Midbrain (tissue), 1 donor: ENCODE measurements at regions not wholly inside any gene's neighbourhood (a gene's known extent, or its start where the extent isn't known, plus 50 kb on each side); places are given as distances from the start of the nearest gene placed in this dataset.
A peak's percentile ranks its signal among the peaks of the same experiment; 100 is the strongest.

Experiments
- DNase-seq: peaks from one replicate; lab custom pipeline; 2025; lab: John Stamatoyannopoulos, UW

DNA sequence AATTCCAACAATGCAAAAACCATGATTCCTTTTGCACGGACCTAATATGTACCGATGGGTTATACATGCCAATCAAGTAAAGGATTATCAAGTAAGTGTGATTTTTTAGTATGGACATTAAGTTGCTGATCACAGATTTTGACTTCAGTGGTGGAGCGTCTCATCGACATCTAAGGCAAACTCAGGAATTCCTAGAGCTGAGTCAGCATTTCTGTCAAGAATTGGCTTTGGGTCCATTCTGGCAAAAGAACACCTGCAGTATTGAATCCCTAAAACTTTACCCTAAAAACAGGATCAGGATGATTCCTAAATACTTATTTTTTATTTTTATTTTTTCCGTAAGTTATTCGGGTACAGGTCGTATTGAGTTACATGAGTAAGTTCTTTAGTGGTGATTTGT lies 83.6 kb downstream of the HPGD start:
- DNase-seq = no peak

DNA sequence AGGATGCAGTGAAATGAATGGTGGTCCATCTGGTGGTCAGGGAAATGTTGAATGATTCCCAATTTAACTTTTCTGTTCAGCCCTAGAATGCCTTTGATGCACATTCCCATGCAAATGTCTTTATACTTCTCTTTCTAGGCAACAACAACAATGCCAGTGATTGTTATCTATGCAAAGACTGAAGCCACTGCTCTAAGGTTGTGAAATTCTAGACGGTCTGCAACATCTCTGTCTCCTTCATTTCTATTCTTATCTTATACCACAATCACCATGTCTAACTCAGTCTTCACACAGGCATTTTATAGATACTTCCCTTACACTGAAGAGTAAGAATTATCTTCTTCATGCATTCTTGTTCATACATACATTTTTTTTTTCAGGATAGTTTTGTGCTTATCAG lies 84.5 kb downstream of the HPGD start:
- no peak for DNase-seq

DNA sequence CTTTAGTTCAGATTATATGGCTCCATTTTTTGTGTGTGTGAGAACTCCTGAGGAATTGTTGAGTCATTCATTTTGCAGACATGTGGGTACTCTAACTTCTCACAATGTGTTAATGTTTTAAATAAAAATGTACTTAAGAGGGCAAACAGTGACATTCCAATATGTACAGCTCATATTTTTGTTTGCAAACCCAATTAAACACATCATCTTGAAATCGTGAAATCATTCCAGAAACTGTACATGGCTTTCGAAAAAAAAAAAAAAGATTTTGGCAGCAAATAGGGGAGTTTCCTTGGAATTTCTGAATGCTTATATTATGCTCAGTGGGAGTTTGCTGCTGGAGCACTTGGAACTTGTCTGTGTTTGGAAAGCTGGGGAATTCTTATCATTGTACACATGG lies 85.0 kb downstream of the HPGD start:
- no peak for DNase-seq

DNA sequence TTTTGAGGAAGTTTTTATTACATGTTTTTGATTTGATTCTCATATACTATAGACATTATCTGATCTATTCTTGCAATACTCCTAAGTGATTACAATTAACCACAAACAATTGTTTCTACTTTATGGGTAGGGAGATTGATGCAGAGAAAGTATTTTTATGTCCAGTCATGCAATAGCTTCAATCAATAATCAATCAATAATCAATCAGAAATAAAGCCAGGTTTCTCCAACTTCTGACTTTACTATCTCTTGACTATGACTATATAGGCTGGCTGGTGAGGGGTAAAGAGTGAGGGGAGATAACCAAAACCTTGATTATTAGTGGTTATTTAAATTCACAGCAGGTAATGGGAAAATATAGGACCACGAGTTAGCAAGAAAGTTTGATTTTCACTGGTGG lies 85.9 kb downstream of the HPGD start:
- DNase-seq = no peak

DNA sequence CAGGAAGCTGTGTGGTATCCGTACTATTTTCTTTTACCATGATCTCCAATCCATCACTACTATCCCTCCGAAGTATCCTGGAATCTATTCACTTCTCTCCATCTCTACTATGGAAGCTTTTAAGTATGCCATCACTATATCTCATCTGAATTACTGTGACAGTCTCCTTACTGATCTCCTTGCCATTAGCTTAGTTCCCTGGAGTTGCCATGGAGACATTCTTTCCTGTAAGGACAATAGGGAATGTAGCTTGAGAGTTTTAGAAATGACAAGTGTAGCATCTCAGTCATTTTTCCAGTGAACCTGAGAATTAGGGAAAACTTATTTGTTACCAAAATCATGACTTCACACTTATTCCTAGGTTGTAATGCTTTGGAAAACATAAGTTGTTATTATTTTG lies 86.3 kb downstream of the HPGD start:
- DNase-seq = no peak

DNA sequence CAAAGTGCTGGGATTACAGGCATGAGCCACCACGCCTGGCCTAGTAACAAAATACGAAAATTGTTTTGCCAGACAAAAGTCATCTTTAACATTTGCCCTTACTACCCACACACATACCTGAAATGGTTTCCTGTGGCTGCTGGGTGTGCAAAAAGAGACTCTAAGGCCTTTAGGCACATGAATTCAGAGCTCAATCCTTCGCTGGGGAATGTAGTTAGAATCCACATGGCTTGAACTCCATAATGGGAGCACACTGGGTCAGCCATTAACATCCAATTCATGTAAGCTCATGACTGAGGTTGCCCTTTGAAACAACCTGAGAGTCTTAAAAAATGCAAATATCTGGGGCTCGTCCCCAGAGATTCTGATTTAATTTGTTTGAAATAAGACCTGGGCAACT lies 87.8 kb downstream of the HPGD start:
- no peak for DNase-seq

DNA sequence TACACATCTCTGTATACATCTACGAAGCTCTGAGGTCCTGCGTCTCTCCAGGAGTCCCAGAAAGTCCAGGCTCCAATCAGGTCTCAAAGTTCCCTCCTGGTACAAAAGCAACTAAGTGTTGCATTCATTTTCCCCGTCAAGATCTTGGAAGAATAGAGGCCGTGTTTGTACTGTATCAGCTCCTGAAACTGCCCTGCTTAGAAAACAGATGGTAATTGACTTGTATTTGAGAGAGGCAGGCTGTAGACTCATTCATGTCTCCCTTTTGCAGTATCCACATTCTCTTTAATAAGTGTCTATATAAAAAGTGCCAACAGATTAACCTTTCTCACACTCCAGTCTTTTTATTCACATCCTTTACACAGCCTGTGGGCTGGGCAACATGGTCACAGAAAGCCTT lies 91.7 kb downstream of the HPGD start:
- no peak for DNase-seq

DNA sequence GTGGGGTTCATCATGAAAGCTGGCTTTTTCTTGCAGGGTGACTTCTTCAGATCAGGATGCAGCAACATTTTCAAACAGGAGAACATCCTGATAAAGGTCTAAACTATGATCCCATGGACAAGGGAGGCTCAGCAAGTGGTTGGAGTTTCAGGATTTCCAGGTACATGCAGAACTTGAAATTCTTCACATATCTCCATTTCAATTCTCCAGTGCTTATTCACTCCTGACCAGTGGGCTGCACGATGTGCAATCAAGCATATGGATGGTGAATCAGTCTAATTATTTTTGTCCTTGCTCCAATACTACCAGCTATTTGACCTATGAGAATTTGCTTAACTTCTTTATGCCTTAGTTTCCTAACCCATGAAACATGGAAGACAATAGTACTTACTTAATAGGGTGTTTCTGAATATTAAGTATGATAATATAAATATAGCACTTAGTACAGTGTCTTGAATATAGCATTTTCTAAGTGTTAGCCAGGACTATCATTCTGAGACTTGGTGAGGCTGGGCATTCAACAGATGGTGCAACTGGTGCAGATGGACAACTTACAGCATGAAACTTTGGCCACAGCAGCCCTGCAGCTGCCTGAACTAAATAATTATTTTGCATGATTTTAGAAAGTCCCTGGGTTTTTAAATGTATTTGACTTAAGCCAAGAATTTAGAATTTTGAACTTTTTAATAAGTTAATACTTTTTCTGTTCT lies 92.4 kb downstream of the HPGD start:
- no peak for DNase-seq

DNA sequence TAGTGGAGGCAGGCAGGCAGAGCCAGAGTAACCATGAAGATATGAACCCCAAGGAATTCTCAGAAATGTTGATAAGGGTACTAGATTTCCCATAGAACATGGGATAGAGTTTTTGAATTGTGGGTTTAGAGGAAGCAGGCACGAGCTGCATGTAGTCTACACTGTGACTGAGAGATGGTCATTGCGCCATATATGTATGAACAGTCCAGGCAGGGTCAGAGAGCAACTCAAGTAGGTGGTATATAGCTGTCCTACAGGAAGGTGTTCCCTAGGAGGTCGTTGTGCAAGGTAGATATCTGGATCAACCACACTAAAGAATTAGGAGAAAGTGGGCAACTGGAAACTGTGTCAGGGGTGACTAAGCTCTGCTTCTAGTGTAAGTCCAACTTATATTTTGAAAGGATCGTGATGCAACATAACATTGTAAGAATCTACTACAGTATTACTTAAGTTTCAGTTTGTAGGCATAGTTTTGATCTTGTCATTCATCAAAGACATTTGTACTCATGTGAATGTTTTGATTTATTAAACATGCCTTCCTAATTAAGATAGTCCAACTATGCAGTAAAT lies 94.6 kb downstream of the HPGD start:
- DNase-seq = no peak

DNA sequence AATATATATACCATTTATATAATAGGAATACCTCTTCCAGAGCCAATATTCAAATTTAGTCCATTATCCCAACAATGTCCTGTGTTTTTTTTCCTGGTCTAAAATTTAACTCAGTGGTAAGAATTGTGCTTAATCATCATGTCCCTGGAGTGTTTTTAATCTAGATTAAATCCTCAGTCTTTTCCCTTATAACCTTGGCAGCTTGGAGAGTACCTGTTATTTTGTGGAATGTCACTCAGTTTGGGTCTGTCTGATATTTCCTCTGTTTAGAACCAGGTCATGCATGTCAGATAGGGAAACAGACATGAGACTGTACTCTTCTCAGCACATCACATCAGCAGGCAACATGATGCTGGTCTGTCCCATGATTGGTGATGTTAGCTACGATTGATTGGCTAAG lies 96.6 kb downstream of the HPGD start:
- no peak for DNase-seq

DNA sequence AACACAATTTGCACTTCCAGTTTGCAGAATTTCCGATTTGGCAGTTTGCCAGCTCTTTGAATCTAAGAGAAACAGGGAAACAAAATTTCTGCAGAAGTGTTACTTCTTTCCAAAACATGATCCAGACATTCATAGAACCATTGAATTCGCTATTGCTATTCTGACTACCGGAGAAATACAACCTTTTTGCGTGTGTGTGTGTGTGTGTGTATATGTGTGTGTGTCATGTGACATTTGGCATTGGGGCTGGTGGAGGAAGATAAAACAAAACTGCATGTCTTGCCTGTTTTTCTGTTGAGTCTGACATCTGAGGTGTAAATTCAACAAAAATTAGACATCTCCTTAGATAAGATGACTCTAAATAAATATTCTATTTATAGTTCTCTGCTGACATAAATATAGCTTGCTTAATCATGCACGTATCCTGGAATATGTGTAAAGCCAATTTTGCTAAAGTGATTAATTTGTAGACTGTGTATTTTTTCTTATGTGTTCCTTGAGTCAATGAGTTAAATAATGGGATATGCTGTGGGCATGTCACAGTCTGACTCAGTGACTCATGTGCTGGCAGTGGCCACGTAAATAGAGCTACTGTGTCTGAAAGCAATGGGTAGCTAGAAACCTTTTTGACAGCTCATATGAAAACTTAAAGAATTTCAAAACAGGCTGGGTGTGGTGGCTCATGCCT lies 98.9 kb downstream of the HPGD start:
- DNase-seq = peak; percentile 2

DNA sequence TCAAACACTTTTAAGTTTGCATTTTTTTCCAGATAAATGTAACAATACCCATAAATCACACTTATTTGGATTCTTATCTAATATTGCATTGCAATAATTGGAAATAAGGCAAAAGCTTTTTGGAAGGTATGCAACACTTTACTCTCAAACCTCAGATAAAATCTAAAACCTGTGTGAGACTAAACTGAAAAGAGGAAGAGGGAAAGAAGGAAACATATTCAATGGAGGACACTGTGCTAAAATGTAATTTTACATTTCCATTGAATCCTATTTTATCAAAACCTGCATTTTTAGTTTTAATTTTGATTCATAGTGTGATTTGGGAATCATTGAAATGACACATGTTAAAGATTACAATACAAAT lies 99.4 kb downstream of the HPGD start:
- DNase-seq = no peak

DNA sequence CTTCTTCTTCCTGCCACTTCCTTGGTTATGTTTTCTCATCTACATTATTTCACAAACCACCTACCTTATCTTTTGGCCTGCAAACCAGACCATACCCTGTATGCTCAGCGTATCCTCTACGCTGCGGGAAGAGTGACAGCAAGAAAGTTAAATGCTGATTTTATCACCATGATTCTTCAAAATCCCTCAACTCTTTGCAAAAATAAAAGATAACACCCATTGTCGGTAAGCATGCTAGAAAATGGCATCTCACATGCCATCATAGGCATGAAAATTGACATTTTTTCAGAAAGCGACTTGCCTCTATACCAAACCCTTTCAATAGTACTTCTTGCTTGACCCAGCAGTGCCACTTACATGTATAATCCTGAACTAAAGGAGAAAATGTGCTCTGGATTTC lies 102.0 kb downstream of the HPGD start:
- no peak for DNase-seq

DNA sequence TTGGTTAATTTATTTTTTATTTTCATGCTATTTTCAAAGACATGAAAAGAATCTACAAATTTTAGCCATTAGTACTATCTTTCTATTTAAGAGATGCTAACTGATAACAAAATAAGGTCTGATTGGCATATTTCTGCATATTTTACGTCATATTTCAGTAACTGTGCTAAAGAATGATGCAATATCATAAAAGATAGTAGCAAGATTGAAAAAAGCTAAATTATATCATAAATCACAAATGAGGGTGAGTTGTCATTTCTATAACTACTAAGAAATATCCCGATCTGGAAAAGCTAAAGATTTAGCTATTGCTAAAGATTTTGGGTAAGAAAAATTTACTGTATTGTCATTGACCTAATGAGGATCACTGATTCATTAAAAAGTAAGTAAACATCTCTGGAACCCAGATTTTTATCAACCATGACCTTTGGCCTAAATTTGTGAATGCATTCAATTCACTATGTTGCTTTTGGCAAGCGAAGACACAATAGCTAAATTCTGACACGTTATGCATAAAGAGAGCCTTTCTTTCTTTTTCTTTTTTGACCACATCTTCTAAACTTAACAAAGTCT lies 103.6 kb downstream of the HPGD start:
- DNase-seq = no peak

DNA sequence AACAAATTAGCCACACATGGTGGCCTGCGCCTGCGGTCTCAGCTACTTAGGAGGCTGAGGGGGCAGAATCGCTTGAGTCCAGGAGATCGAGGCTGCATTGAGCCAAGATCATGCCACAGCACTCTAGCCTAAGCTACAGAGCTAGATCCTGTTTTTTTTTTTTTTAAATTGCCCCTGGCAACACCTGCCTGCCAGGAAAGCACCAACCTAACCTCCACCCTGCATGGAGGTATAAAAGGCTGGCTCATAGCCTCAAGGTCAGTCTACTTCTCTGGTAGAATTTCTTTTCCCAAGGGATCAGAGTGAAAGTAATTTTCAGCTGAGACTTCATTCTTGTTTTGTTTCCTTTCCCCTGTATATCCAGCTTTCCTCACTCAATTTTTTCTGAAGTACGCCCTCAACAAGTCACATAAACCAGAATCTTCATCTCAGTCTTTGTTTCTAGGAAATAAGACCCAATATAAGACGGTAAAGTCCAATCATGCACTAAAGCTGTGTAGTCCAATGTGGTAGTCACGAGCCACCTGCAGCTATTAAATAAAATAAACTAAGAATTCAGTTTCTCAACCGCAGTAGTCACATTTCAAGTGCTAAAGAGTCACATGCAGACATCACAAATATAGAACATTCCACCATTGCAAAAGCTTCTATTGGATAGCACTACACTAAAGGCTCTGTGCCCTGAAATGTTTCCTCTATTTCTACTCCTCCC lies 113.3 kb downstream of the HPGD start:
- no peak for DNase-seq

DNA sequence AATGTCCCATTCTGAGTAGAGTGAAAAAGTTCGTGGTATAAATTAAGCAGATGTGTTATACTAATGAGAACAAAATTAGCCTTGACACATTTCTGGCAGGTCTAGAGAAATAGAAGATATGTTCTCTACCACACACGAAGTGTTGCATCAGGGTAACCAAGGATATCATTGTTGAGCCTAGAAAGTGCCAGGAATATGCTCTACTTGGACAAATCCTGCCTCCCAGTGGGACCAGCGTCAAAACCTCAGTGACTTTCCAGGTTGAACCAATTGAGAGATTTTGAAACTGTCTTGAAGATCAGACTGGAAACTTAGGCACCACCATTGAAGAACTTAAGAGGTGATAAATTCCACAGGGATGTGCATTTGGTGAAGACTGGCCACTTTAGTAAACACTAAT lies 115.9 kb downstream of the HPGD start:
- DNase-seq = no peak

DNA sequence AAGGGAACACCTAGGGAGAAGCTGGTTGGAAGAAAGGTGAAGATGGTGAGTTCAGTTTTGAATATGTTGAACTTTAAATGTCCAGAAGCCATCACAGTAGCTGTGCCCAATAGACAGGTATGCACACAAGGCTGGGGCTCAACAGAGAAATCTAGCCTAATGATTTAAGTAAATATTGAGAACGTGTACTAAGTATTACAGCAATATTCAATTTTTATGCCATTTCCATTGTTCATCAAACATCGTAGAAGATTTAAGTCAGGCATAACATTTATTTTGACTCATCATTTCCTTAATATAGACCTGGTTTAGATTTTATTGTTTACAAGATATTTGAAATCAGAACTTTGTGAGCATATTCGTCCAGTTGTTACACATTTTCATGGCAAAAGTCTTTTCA lies 116.4 kb downstream of the HPGD start:
- no peak for DNase-seq

DNA sequence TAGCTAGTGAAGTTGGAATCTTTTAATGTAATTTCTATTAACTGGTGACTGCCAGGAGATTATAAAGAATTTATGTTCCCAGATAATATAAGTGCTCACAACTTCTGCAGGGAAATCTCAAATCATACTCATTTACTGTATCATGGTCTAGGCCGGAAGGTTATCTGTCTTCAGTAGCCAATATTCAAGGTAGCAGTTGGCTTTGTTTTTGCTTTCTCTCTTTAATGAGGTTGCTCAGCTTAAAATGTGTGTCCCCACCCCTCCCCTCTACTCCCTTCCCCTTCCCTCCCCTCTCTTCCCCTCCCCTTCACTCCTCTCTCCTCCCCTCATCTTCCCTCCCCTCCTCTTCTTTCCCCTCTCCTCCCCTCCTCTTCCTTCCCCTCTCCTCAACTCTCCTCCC lies 117.6 kb downstream of the HPGD start:
- DNase-seq = no peak

DNA sequence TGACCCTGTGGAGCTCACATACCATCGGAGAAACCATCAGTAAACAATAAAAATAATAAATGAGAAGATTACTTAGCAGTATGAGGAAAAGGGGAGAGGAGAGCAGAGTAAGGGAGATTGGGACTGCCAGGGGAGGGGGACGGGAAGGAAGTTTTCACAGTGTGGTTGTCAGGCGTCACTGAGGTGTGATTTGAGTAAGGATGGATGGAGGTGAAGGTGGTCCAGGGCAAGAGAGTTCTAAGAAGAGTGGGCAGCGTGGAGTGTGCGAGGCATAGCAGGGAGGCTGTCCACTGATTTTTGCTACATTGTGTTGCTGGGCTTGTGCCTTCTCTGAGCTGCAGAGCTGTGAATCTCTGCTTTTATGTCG lies 119.1 kb downstream of the HPGD start:
- no peak for DNase-seq

DNA sequence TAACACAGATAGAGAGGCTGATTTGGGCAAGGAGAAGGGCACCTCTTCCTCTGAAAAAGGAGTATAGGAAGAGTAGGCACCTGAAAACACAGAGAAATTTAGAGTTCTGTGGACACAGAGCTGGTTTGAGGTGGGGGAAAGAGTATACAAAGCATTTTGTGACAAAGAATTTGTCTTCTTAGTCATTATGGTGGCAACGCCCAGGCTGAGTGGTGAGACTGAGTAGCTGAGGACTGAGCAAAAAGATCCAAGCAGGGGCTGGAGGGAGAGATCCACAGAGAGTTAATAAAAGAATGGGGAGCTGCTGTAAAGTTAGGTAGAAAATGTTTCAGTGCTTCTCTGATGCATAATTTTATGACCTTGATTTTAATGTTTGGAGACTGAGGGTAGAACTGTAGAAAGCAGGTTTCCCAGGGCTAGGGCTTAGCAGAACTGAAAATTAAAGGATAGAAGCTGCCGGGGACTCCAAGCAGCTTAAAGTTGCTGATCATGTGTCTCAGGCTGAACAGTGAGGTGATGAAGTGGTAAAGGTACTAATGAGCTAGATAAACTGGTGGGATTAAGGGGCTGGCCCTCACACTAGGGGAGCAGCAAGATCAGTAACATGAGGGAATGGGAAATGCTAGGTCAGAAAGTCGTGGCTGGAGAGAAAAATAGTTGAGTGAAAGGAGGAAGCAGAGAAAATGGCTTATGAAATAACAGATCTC lies 118.9 kb downstream of the CEP44 start:
- no peak for DNase-seq

DNA sequence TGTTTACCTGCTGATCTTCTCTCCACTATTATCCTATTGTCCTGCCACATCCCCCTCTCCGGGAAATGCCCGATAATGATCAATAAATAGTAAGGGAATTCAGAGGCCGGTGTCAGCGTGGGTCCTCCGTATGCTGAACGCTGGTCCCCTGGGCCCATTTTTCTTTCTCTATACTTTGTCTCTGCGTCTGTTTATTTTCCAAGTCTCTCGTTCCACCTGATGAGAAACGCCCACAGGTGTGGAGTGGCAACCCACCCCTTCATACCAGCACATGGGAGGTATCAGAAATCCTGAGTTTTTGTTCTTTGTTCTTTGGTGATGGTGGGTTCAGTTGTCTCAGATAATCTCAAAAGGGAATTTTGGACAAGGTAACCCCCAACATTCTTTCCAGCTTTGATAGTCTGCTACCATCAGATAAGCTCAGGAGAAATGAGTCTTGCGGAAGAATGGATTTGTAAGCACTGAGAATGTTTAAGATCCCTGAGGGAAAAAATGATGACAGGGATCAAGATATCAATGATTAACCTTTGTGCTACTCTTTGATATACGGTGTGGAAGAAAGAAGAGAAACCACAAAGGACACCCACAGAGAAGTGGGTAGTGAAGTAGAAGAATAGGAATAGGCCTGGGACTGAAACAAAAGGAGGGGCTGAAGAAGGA lies 117.9 kb downstream of the CEP44 start:
- DNase-seq = no peak
